HepG2 (cell line): ENCODE measurements at regions not wholly inside any gene's neighbourhood (a gene's known extent, or its start where the extent isn't known, plus 50 kb on each side); places are given as distances from the start of the nearest gene placed in this dataset.

Experiments used
- ATAC-seq: fragments of 200-7000 bp; cut with Tn5 transposase; 3 replicates; pipeline ENCODE4 v1.9.1; 2020; ENCODE audit warnings: mild to moderate bottlenecking, moderate library complexity
- BruUV-seq: library from RNA; stranded (reverse); fragments of 400-500 nt; replicated peaks from 2 replicates; lab custom pipeline; 2021; lab: Mats Ljungman, UMichigan
- CTCF ChIA-PET: fragments of 300-600 bp; formaldehyde crosslinking; extraction: SDS; loops from one replicate; lab custom pipeline; 2021; ENCODE audit warnings: low total read pairs, inconsistent platforms, low intra/inter-chr PET ratio; lab: Yijun Ruan, JAX
- POLR2A ChIA-PET: fragments of 350-600 bp; sonication (Branson Sonifier 250); formaldehyde crosslinking; loops from one replicate; lab custom pipeline; 2020; ENCODE audit warnings: antibody characterized with exemption, inconsistent platforms; lab: Yijun Ruan, JAX
- DNase-seq: peaks from one replicate; pipeline ENCODE4 v3.0.0-alpha.2; 2015; ENCODE audit warnings: low spot score
- FAIRE-seq: peaks from 3 replicates; lab custom pipeline; 2011; peaks lifted over from hg19 to GRCh38; lab: Jason Lieb, UNC
- H2AFZ ChIP-seq: one replicate; pipeline ENCODE4 v1.6.1; 2011; ENCODE audit warnings: low read length, inconsistent platforms
- H3K27ac ChIP-seq: fragments of 300-600 bp; 3 replicates; pipeline ENCODE4 v1.8.0; 2011; ENCODE audit warnings: mixed run types, mild to moderate bottlenecking, mixed read lengths, low read length, inconsistent platforms; ENCODE audit not compliant: insufficient read depth; ENCODE audit errors: extremely low read length
- H3K27me3 ChIP-seq, 2 experiments: fragments of 200-600 bp in 1 of 2; 2 replicates in 1 of 2; 3 replicates in 1 of 2; pipeline versions ENCODE4 v1.6.0 to v1.8.0; 2011; ENCODE audit warnings: low read length in 2 of 2, mild to moderate bottlenecking in 2 of 2, moderate library complexity in 2 of 2, inconsistent platforms in 1 of 2; ENCODE audit not compliant: insufficient read depth in 2 of 2, control insufficient read depth in 1 of 2
- H3K36me3 ChIP-seq, 2 experiments: fragments of 200-600 bp in 1 of 2; replicated peaks in 1 of 2; 2 replicates in 1 of 2; 3 replicates in 1 of 2; pipeline versions ENCODE4 v1.5.1 to v1.8.0; 2011; ENCODE audit warnings: low read length in 2 of 2, inconsistent platforms in 1 of 2; ENCODE audit not compliant: insufficient read depth in 2 of 2, control insufficient read depth in 1 of 2
- H3K4me1 ChIP-seq: 2 replicates; pipeline ENCODE4 v1.5.1; 2012; ENCODE audit warnings: low read length, inconsistent platforms; ENCODE audit not compliant: insufficient read depth
- H3K4me2 ChIP-seq: 2 replicates; pipeline ENCODE4 v1.6.0; 2011; ENCODE audit warnings: low read depth, low read length, inconsistent platforms
- H3K4me3 ChIP-seq, 3 experiments: fragments of 200-600 bp in 1 of 3; sonication (generic), shearing (Covaris generic) in 1 of 3; replicated peaks in 1 of 3; 2 replicates each; pipeline ENCODE4 v1.5.1; 2011 to 2016; ENCODE audit warnings: low read length in 3 of 3, inconsistent platforms in 2 of 3, low read depth in 2 of 3, mild to moderate bottlenecking in 2 of 3, control low read depth in 1 of 3, mixed read lengths in 1 of 3; ENCODE audit not compliant: insufficient read depth in 1 of 3
- H3K79me2 ChIP-seq: one replicate; pipeline ENCODE4 v1.6.1; 2011; ENCODE audit warnings: low read length, inconsistent platforms; ENCODE audit not compliant: insufficient read depth
- H3K9ac ChIP-seq: 2 replicates; pipeline ENCODE4 v1.6.0; 2011; ENCODE audit warnings: mild to moderate bottlenecking, low read depth, low read length, inconsistent platforms; ENCODE audit not compliant: insufficient read depth
- H3K9me3 ChIP-seq: 2 replicates; pipeline ENCODE4 v1.5.1; 2012; ENCODE audit warnings: mild to moderate bottlenecking, low read length
- H4K20me1 ChIP-seq: 2 replicates; pipeline ENCODE4 v1.6.0; 2011; ENCODE audit warnings: inconsistent platforms, mild to moderate bottlenecking, low read length, moderate library complexity; ENCODE audit not compliant: insufficient read depth
- ATF3 ChIP-seq: sonication (generic); formaldehyde crosslinking; IDR thresholded peaks from 2 replicates; pipeline ENCODE4 v1.4.0; 2020; ENCODE audit warnings: missing genetic modification reagents
- BATF2 ChIP-seq: sonication (generic); formaldehyde crosslinking; IDR thresholded peaks from 2 replicates; pipeline ENCODE4 v1.8.0; 2022; ENCODE audit warnings: mild to moderate bottlenecking, missing genetic modification reagents, moderate library complexity
- DR1 ChIP-seq: sonication (generic); formaldehyde crosslinking; IDR thresholded peaks from 2 replicates; pipeline ENCODE4 v1.8.0; 2021; ENCODE audit warnings: mild to moderate bottlenecking, missing genetic modification reagents, inconsistent platforms
- GTF3A ChIP-seq: sonication (generic); formaldehyde crosslinking; conservative IDR thresholded peaks from 2 replicates; pipeline ENCODE4 v1.4.0; 2020; ENCODE audit warnings: mild to moderate bottlenecking, missing genetic modification reagents
- KDM2A ChIP-seq: sonication (generic); formaldehyde crosslinking; IDR thresholded peaks from 2 replicates; pipeline ENCODE4 v1.4.0; 2020; ENCODE audit warnings: low read depth, missing genetic modification reagents, borderline replicate concordance
- KDM6A ChIP-seq: IDR thresholded peaks from 2 replicates; pipeline ENCODE4 v1.6.1; 2016; ENCODE audit warnings: low read depth
- SIX4 ChIP-seq: sonication (generic); formaldehyde crosslinking; IDR thresholded peaks from 2 replicates; pipeline ENCODE4 v1.4.0; 2020; ENCODE audit warnings: missing genetic modification reagents
- ZBTB21 ChIP-seq: sonication (generic); formaldehyde crosslinking; IDR thresholded peaks from 2 replicates; pipeline ENCODE4 v1.4.0; 2020; ENCODE audit warnings: missing genetic modification reagents
- ZMAT3 ChIP-seq: sonication (generic); formaldehyde crosslinking; conservative IDR thresholded peaks from 2 replicates; pipeline ENCODE4 v1.7.0; 2021; ENCODE audit warnings: missing genetic modification reagents
- ZNF652 ChIP-seq: IDR thresholded peaks from 2 replicates; pipeline ENCODE4 v1.6.1; 2016; ENCODE audit warnings: low read depth, borderline replicate concordance
- ZNF839 ChIP-seq: sonication (generic); formaldehyde crosslinking; IDR thresholded peaks from 2 replicates; pipeline ENCODE4 v1.4.0; 2020; ENCODE audit warnings: missing genetic modification reagents, mild to moderate bottlenecking, borderline replicate concordance
- WGBS: methylation state at CpG from one replicate; pipeline ENCODE4 v1.1.6; 2017; ENCODE audit warnings: low lambda C conversion rate; 5-methylcytosine and 5-hydroxymethylcytosine counted together
- in situ Hi-C: cut with HindIII; loops from 2 replicates; pipeline ENCODE4 v1.10.0; 2017; ENCODE audit warnings: low pct_unique_long_range_greater_than_20kb; ENCODE audit not compliant: extremely low pct_ligation_motif_present
- intact Hi-C: fragments of 100-400 bp; cut with micrococcal nuclease; formaldehyde crosslinking; loops from one replicate; pipeline ENCODE4 v1.10.0; 2022; ENCODE audit not compliant: unreplicated experiment

GRCh38 chr4:111789901-111790640 is 355.2 kb upstream of the FAM241A start:
- CTCF ChIA-PET: no interaction called here
- no peak overlapping the region for H3K4me3 ChIP-seq
- no peak for DNase-seq
- intact Hi-C loops: no loop called here
- 32% methylated on average over 5 of the region's 5 CpGs for WGBS
- POLR2A ChIA-PET: no interaction called here
- no peak overlapping the region for H2AFZ ChIP-seq
- no peak overlapping the region for H3K27ac ChIP-seq
- no peaks in the 10 kb centered on the region for H3K79me2 ChIP-seq
- no peaks in the 10 kb centered on the region for H3K36me3 ChIP-seq
- H3K4me2 ChIP-seq: no peak overlapping the region
- in situ Hi-C loops: no loop called here
- TF ChIP-seq BATF2 (CRISPR knock-in tag) (no peak), ZNF839 (no peak), KDM2A (CRISPR knock-in tag) (no peak), ZBTB21 (CRISPR knock-in tag) (no peak), ZMAT3 (no peak), ZNF652 (CRISPR knock-in tag) (no peak), SIX4 (CRISPR knock-in tag) (no peak), ATF3 (CRISPR knock-in tag) (no peak), KDM6A (CRISPR knock-in tag) (no peak), GTF3A (CRISPR knock-in tag) (no peak), DR1 (CRISPR knock-in tag) (no peak)
- no peaks in the 10 kb centered on the region for H3K9me3 ChIP-seq
- H3K27me3 ChIP-seq: no peaks in the 10 kb centered on the region
- H3K9ac ChIP-seq: no peak overlapping the region
- no TSS peak for BruUV-seq
- no peaks in the 10 kb centered on the region for H3K4me1 ChIP-seq
- ATAC-seq: no peak
- H4K20me1 ChIP-seq: no peaks in the 10 kb centered on the region
- no peak for FAIRE-seq
